Retina (tissue), 1 donor: ENCODE measurements at regions not wholly inside any gene's neighbourhood (a gene's known extent, or its start where the extent isn't known, plus 50 kb on each side); places are given as distances from the start of the nearest gene placed in this dataset.

Experiments
- DNase-seq: peaks from one replicate; pipeline ENCODE4 v3.0.0-alpha.2; 2016

- no peak for DNase-seq
Measured at GRCh38 chr16:54554581-54554980, 268.0 kb upstream of the IRX3 start.

DNA sequence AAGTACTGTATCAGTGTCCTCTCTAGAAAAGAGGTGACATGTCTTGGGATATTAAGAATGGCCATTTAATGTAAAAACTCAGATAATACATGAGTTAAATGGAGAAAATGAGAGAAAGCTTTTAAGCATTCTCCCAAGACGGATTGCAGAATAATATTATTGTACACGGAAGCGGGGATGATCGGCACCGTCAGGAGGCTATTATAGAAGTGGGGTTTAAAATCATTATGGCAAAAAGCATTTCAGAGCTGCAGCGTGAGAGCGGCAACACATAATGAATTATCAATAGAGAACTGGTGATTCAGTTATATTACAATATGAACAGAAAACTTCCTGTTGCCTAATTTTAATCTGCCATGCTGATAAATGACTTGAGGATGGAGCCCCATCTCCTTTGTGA is 261.7 kb upstream of the IRX3 start:
- DNase-seq: no peak

- DNase-seq: no peak
Measured at GRCh38 chr16:54547052-54547451, 260.5 kb upstream of the IRX3 start.

DNA sequence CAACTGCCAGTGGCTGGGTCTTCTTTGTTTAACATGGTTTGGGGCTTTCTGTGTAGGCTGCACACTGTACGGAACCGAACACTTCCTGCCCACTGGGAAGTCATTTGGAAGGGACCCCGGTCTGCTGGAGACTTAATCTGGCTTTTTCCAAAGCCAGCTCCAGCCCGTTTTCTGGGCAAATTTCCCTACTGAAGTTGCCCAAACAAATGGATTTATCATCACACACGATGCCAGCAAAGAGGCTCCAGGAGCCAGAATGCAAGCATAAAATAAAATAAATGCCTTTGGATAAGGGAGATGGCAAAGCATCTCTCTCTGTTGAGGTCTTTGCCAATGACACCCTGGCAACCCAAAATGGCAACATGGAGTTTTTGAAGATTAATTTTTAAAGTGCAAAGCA is 259.9 kb upstream of the IRX3 start:
- no peak for DNase-seq

- DNase-seq: peak; percentile 84
Measured at GRCh38 chr16:54545854-54546511, 259.4 kb upstream of the IRX3 start.

DNA sequence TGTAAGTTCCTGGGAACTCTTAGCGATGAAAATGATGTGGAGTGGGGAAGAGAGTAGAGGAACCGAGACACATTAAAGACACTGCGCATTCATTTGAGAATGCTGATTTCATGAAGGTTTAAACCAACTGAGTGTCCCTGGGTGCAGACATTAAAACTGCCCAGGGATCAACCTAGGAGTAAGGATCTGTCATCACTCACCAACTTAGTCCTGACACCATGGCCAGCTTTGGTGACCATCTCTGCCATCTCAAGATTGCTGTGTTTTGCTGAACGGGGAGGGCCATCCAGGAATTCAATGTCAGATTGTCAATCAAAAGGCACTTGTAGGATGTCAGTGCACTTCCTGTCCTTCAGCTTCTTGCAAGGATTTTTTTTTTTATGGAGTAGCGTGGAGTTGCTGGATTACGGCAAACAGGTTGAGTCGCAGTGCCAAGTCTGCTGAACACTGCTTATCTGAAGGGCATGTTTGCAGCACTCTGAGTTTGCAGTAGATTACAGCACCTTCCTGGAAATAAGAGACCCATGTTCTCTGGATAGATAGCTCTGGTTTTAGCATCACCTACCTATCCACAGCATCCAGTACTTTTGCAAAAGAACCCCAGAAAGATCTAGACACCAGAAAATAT is 258.1 kb upstream of the IRX3 start:
- DNase-seq: no peak

GRCh38 chr16:54542805-54543505 is 256.4 kb upstream of the IRX3 start:
- no peak for DNase-seq

DNA sequence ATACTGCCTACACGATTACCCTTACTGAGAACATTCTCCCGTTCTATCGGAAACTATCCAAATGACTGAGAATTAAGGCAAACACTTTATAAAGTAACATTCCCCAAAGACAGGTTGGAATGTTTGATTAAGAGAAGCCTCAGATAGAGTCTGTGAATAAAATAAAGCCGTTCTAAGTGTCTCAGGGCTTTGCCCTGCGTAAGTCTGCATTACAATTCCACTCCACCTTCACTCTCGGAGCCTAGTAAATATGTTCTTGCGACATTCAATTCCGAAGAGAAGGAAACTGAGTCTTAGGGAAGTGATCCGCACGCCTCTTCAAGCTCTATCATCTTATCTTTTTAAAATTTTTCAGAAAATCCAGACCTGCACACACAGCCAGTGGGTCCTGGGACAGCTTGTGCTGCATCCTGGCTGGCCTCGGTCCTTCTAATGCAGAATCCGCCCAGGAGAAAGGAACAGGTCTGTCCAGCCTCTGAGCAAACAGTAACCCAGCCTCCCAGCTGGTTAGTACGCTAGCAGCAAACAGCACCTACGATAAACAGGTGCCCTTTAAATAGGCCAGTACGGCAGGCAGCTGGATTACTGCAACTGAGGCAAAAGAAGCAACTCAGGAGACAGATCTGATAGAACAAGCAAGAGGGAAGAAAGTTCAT is 254.1 kb upstream of the IRX3 start:
- no peak for DNase-seq

- no peak for DNase-seq
Measured at GRCh38 chr16:54538276-54538675, 251.7 kb upstream of the IRX3 start.

DNA sequence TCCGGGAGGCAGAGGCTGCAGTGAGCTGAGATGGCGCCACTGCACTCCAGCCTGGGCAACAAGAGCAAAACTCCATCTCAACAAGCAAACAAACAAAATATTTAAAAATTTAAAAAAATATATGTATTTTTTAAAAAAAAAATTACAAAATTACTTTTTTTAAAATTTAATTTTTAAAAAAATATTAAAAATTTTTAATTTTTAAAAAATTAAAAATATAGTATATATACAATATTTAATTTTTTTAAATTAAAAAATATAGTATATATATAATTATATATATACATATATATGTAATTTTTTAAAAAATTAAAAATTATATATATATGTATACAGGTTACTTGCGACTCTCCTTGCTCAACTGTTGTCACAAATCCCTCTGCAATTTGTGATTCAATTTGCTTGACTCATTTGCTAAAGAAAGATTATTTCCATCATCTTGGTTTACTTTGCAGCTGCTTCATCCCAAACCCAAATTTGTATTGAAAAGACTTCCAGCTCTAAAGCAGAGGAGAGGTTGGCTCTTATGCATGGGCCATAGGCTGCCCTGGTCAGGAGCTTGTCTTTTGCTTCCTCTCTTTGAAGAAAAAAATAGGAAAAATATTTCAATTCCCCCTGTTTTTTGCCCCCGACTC is 247.4 kb upstream of the IRX3 start:
- DNase-seq: no peak

- no peak for DNase-seq
Measured at GRCh38 chr16:54526916-54527315, 240.3 kb upstream of the IRX3 start.

DNA sequence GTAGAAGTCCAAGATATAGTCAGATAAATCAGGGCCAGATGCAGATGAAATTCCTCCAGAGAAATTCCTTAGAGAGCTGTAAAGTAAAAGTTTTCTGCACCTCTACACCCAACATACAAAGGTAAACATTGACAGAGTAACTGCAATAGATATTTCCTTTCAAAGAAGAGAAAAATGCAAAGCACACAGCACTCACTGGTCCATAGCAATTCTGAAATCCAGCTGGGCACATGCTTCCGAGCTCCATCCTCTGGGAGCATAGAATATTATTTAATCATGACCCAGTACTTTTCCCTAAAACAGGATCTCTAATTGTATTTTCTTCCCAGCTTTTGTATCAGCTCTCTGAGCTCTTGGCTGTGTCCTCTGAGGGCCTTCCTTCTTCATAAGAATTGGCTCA is 239.5 kb upstream of the IRX3 start:
- DNase-seq: no peak

DNA sequence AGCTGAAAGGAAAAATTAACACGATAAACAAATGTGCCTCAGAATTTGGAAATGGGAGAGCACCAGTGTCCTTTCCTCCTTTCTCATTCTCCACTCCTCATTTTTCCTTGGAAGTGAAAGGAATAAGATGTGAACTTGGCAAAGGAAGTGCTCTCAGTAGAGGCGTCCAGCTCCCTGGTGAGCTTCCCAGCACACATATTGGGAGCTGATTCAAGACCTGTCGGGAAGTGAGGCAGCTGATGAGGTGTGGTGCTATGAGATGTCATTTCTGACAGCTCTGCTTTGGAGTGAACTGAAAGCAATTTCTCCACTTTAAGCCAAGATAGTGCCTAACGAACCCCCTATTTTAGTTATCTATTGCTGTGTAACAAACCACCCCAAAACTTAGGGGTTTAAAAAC is 238.5 kb upstream of the IRX3 start:
- no peak for DNase-seq

GRCh38 chr16:54522584-54522983 is 236.0 kb upstream of the IRX3 start:
- DNase-seq: no peak

DNA sequence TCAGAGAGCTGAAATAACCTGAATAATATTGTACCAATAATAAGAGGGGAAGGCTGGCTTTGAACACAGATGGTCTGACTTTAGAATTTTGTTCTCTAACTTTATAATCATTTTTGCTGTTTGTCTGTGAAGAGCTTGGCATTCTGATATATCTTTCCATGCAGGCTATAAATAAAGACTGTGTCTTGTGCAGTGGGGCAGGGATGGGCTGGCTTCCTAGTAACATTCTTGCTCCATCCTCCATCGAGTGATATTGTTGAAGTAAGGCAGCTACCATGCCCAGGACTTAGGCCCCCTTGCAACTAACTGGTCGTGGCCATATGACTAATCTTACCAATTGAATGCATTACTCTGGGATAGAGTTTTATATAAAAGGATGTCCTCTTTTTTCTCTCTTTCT is 234.7 kb upstream of the IRX3 start:
- DNase-seq: no peak

GRCh38 chr16:54519161-54519695 is 232.6 kb upstream of the IRX3 start:
- DNase-seq: no peak

DNA sequence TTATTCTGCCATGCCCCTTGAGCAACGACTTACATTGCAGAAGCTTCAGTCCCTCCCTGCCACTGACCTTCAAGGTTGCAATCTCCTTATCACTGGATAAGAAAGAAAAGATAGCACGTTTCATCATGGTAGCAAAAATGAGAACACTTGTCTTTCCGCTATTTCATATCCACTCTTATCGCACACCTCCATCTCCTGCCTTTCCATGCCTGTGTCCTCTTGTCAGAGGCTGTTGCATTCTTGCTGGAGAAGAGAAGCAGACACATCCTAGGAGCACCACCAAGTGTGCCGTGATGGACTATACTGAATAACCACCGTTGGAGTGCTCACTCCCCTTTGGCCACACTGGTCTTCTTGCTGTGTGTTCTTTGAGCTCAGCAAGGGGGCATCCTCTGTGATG is 230.6 kb upstream of the IRX3 start:
- no peak for DNase-seq

DNA sequence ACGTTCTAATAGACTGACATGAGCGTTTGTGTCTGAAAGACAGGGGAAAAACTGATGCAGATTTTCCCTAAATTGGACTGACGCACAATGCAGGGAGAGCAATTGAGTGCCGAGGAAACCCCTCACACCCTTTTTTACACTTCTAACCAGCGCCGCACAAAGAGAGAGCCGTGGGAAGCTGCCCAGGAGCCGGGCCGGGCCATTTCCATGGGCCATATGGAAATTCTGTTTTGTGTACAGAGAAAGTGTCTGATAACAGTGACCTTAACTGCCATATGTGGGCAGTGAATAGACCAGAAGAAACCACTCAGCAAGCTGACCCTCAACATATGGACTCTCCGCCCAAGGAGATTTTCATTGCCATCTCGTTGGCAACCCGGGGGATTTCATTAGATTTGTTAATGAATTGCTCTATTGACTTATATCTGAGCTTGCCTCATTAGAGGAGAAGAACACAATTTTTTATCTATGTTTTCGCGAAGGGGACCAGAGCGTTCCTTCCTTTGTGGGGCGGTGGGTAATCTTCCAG is 225.9 kb upstream of the IRX3 start:
- DNase-seq: peak; percentile 85

DNA sequence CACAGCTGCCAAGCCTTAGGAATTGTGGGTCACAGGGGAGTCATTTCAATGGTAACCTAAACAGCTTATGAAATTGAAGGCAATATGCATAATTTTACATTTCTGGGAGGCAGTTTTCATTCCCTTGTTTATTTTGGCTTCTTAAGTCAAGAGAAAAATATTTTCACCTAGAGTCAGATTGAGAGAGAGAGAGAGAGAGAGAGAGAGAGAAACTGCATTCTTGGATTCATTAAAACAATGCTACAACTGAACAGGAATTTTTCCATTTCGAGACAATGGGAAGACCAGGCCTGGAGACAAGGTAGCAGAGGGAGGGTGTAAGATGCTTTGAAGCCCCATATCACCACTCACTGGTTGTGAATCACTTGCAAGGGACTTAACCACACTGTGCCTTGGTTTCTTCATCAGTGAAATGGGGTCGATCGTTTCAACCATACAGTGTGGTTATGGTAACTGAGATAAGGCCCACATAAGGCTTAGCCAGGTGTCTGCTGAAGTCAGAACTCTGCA is 224.7 kb upstream of the IRX3 start:
- DNase-seq: no peak

DNA sequence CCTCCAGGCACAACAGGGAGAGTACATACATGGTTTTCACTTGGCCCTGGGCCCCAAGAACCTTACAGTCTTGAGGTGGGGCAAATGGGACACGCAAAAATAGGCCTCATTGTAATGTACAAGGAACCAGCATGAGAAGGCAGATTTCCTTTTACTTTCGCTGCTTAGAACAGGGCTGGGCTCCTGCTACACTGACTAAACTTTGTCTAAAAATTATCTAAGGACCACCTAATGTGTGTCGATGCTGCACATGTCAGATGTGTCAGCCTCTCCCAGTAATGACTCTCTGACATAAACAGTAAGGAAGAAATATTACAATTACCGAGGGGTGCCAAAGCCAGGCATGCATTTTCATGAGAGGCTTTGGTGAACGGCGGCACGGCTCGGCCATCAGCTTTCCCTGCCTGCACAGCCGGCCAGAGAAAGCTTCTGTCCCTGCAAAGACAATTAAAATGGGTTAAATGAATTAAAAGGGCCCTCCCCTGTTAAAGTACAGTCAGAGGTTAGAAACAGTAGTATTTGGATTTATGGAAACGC is 224.2 kb upstream of the IRX3 start:
- DNase-seq: peak; percentile 38

- DNase-seq: no peak
Measured at GRCh38 chr16:54509456-54509855, 222.9 kb upstream of the IRX3 start.

DNA sequence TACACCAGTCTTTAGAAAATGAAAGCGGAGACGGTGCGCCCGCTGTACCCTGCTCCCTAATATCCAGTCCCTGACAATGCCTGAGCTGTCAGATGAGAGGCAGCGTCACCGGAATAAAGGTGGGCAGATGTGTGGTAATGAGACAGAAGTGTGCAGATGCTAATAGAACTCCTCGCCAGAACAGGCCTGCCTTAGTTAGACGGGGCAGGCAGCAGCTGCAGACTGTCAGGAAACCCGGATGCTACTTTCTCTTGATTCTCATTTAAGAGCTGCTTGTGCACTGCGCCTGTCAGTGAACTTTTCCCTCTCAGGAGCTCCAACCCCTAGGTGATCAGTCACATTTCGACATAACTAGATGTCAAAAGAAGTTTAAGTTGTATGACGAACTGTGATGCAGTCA is 221.8 kb upstream of the IRX3 start:
- DNase-seq: no peak
